HCT116 (cell line): ENCODE measurements at regions not wholly inside any gene's neighbourhood (a gene's known extent, or its start where the extent isn't known, plus 50 kb on each side); places are given as distances from the start of the nearest gene placed in this dataset.

ENCODE experiments used
- ATAC-seq: fragments of 200-7000 bp; cut with Tn5 transposase; 2 replicates; pipeline ENCODE4 v1.9.1; 2020; ENCODE audit warnings: mild to moderate bottlenecking, moderate library complexity
- BruUV-seq: library from RNA; stranded (reverse); fragments of 400-500 nt; replicated peaks from 2 replicates; lab custom pipeline; 2021; lab: Mats Ljungman, UMichigan
- CTCF ChIA-PET: fragments of 300-600 bp; sonication (Branson Sonifier 250); formaldehyde crosslinking; loops from one replicate; lab custom pipeline; 2021; ENCODE audit warnings: antibody characterized with exemption; lab: Charles Lee
- POLR2A ChIA-PET: fragments of 300-600, 350-600 bp; sonication (Branson Sonifier 250); formaldehyde crosslinking; loops from one replicate; lab custom pipeline; 2021; ENCODE audit warnings: antibody characterized with exemption; lab: Charles Lee
- RAD21 ChIA-PET, 2 experiments: fragments of 300-600 bp; sonication (Branson Sonifier 250); formaldehyde crosslinking; loops; one replicate each; lab custom pipeline; 2023; ENCODE audit warnings: low total read pairs in 2 of 2; ENCODE audit not compliant: uncharacterized antibody in 2 of 2, unreplicated experiment in 2 of 2, low non-redundant PET in 1 of 2; lab: Charles Lee
- DNase-seq: peaks from one replicate; pipeline ENCODE4 v3.0.0-alpha.2; 2010; ENCODE audit warnings: low read depth, low spot score
- H2AFZ ChIP-seq: fragments of 200-600 bp; shearing (Covaris generic), sonication (generic); 2 replicates; pipeline ENCODE4 v1.6.1; 2017; ENCODE audit warnings: low read depth, mixed run types, mixed read lengths, antibody characterized with exemption, low read length; ENCODE audit not compliant: poor library complexity, severe bottlenecking
- H3K27ac ChIP-seq: 2 replicates; pipeline ENCODE4 v1.5.1; 2012; ENCODE audit warnings: low read depth, low read length
- H3K27me3 ChIP-seq: fragments of 200-600 bp; sonication (generic); 2 replicates; pipeline ENCODE4 v1.6.1; 2016; ENCODE audit warnings: mixed run types, low read length, mixed read lengths; ENCODE audit not compliant: insufficient read depth
- H3K36me3 ChIP-seq, 2 experiments: fragments of 200-500 bp in 1 of 2; fragments of 200-600 bp in 1 of 2; sonication (Bioruptor generic) in 1 of 2; sonication (generic) in 1 of 2; 2 replicates each; pipeline versions ENCODE4 v1.5.1 to v1.6.1; 2014 to 2016; ENCODE audit warnings: low read length in 2 of 2, inconsistent platforms in 1 of 2, mixed read lengths in 1 of 2, mixed run types in 1 of 2; ENCODE audit not compliant: insufficient read depth in 2 of 2, control insufficient read depth in 1 of 2
- H3K4me1 ChIP-seq, 2 experiments: fragments of 200-600 bp in 1 of 2; sonication (generic) in 1 of 2; 2 replicates each; pipeline versions ENCODE4 v1.5.1 to v1.6.1; 2012 to 2017; ENCODE audit warnings: low read length in 2 of 2, inconsistent platforms in 1 of 2, mild to moderate bottlenecking in 1 of 2, mixed read lengths in 1 of 2, mixed run types in 1 of 2, moderate library complexity in 1 of 2; ENCODE audit not compliant: insufficient read depth in 2 of 2, control insufficient read depth in 1 of 2
- H3K4me2 ChIP-seq: fragments of 200-600 bp; sonication (generic); 2 replicates; pipeline ENCODE4 v1.6.1; 2017; ENCODE audit warnings: mixed run types, low read length, mixed read lengths
- H3K4me3 ChIP-seq, 2 experiments: fragments of 200-600 bp in 1 of 2; sonication (generic) in 1 of 2; replicated peaks in 1 of 2; 2 replicates each; pipeline ENCODE4 v1.5.1; 2011 to 2016; ENCODE audit warnings: low read length in 2 of 2, control low read depth in 1 of 2, low read depth in 1 of 2, mild to moderate bottlenecking in 1 of 2, mixed read lengths in 1 of 2, mixed run types in 1 of 2
- H3K79me2 ChIP-seq: fragments of 200-600 bp; sonication (generic); 2 replicates; pipeline ENCODE4 v1.6.1; 2017; ENCODE audit warnings: mild to moderate bottlenecking, mixed run types, low read length, moderate library complexity, mixed read lengths; ENCODE audit not compliant: insufficient read depth
- H3K9ac ChIP-seq: fragments of 200-600 bp; sonication (generic); 2 replicates; pipeline ENCODE4 v1.6.1; 2016; ENCODE audit warnings: low read length, mixed read lengths
- H3K9me2 ChIP-seq: fragments of 200-600 bp; sonication (generic), shearing (Covaris generic); 2 replicates; pipeline ENCODE4 v1.6.1; 2017; ENCODE audit warnings: mixed run types, mild to moderate bottlenecking, moderate library complexity; ENCODE audit not compliant: insufficient read depth
- H3K9me3 ChIP-seq, 2 experiments: fragments of 200-500 bp in 1 of 2; fragments of 200-600 bp in 1 of 2; sonication (Bioruptor generic) in 1 of 2; sonication (generic) in 1 of 2; 2 replicates each; pipeline ENCODE4 v1.6.1; 2014 to 2017; ENCODE audit warnings: low read length in 2 of 2, mixed read lengths in 2 of 2, inconsistent platforms in 1 of 2, low read depth in 1 of 2, mild to moderate bottlenecking in 1 of 2, mixed run types in 1 of 2, moderate library complexity in 1 of 2; ENCODE audit not compliant: control insufficient read depth in 1 of 2, insufficient read depth in 1 of 2
- H4K20me1 ChIP-seq: fragments of 200-600 bp; sonication (generic), shearing (Covaris generic); 2 replicates; pipeline ENCODE4 v1.6.1; 2017; ENCODE audit warnings: mixed run types, mild to moderate bottlenecking, moderate library complexity; ENCODE audit not compliant: insufficient read depth
- CBX3 ChIP-seq: IDR thresholded peaks from 2 replicates; pipeline ENCODE4 v1.6.1; 2012; ENCODE audit warnings: low read depth
- EGR1 ChIP-seq: IDR thresholded peaks from 2 replicates; pipeline ENCODE4 v1.6.1; 2012; ENCODE audit warnings: low read depth
- POLR2AphosphoS5 ChIP-seq: IDR thresholded peaks from 2 replicates; pipeline ENCODE4 v1.6.1; 2011; ENCODE audit warnings: mild to moderate bottlenecking, low read depth, low read length, moderate library complexity
- RAD21 ChIP-seq: IDR thresholded peaks from 2 replicates; pipeline ENCODE4 v1.6.1; 2012; ENCODE audit warnings: low read depth, mild to moderate bottlenecking
- SRF ChIP-seq: IDR thresholded peaks from 2 replicates; pipeline ENCODE4 v1.6.1; 2012; ENCODE audit warnings: low read depth
- ZFX ChIP-seq: fragments of 450-650 bp; IDR thresholded peaks from 2 replicates; pipeline ENCODE4 v1.6.1; 2017
- intact Hi-C: fragments of 100-400 bp; cut with micrococcal nuclease; formaldehyde crosslinking; loops from 2 replicates; pipeline ENCODE4 v1.10.0; 2022
- TF ChIP-seq, protein P1 (sequence below): IDR thresholded peaks from 2 replicates; pipeline ENCODE4 v1.6.1; 2012

DNA sequence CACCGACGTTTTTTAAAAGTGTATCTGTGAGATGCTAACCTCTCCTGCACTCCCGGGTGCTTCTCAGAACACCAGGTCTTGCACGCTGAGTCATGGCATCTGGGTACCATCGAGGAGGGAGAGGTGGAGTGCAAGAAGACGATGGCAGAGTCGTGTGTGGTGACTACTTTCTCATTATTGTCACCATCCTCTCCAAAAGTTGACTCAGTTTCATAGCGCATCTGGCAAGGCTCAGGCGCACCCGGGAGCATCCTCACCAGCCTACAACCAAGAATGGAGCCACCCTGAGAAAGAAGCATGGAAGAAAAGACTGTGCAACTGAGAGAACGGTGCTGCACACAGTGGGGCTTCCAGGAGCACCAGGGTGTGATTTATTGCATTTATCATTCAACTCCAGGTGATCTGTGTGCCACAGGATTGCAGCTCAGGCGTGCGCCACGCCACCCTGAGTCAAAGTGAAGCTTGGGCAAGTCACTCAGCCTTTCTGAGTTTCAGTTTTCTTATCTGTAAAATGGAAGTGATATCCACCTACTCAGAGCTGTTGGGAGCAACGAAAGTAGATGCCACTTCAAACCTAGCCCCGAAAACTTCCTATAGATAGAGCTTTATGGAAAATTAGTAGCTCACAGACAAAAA is 65.4 kb downstream of the LINC01488 start:
- BruUV-seq: no TSS peak
- Histone ChIP-seq H3K9ac (no peak overlapping the region), H3K9me3 (no peaks in the 10 kb centered on the region; a peak in 2 of 4 replicates), H3K4me1 (no peaks in the 10 kb centered on the region), H3K27me3 (no peaks in the 10 kb centered on the region), H3K9me2 (no peaks in the 10 kb centered on the region), H3K79me2 (no peaks in the 10 kb centered on the region), H3K36me3 (no peaks in the 10 kb centered on the region), H3K4me2 (no peak overlapping the region), H3K27ac (no peak overlapping the region), H4K20me1 (no peaks in the 10 kb centered on the region), H2AFZ (no peak overlapping the region), H3K4me3 (no peak overlapping the region)
- no peak for ATAC-seq
- DNase-seq: no peak
- TF ChIP-seq CBX3: no peak
- TF ChIP-seq RAD21: no peak
- TF ChIP-seq SRF: no peak
- CTCF ChIA-PET: no interaction called here
- POLR2A ChIA-PET: no interaction called here
- RAD21 ChIA-PET: no interaction called here
- intact Hi-C loops: no loop called here

DNA sequence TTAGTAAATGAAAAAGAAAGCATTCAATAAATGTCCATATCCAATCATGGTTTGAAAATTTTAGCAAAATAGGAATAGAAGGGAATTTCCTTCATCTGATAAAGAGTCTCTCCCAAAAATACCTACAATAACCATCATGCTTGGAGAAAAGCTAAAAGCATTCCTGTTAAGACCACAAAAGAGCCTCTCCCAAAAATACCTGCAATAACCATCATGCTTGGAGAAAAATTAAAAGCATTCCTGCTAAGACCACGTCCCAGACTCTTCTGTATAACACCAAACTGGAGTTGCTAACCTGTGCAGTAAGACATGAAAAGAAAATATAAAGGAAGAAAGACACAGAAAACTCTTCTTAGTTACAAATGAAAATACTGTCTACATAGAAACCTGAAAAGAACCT is 69.4 kb downstream of the LINC01488 start:
- Histone ChIP-seq H3K27ac (no peak overlapping the region), H3K9me3 (no peaks in the 10 kb centered on the region; a peak in 2 of 4 replicates)
- POLR2A ChIA-PET: no interaction called here
- no TSS peak for BruUV-seq
- RAD21 ChIA-PET: no interaction called here
- TF ChIP-seq ZFX (no peak), EGR1 (no peak), RAD21 (no peak), SRF (no peak), POLR2AphosphoS5 (no peak)
- TF ChIP-seq, protein P1, sequence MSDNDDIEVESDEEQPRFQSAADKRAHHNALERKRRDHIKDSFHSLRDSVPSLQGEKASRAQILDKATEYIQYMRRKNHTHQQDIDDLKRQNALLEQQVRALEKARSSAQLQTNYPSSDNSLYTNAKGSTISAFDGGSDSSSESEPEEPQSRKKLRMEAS: no peak
- TF ChIP-seq, all 23 proteins: peak for 0
- no peak for ATAC-seq
- H4K20me1 ChIP-seq: no peaks in the 10 kb centered on the region
- no peak overlapping the region for H2AFZ ChIP-seq
- no peak overlapping the region for H3K9ac ChIP-seq
- no peaks in the 10 kb centered on the region for H3K36me3 ChIP-seq
- intact Hi-C loops: no loop called here
- no peaks in the 10 kb centered on the region for H3K9me2 ChIP-seq
- CTCF ChIA-PET: no interaction called here
- no peaks in the 10 kb centered on the region for H3K79me2 ChIP-seq
- no peak overlapping the region for H3K4me3 ChIP-seq
- H3K4me1 ChIP-seq: no peaks in the 10 kb centered on the region
- no peaks in the 10 kb centered on the region for H3K27me3 ChIP-seq
- DNase-seq: no peak
- no peak overlapping the region for H3K4me2 ChIP-seq
